ENCODE measurements at regions not wholly inside any gene's neighbourhood (a gene's known extent, or its start where the extent isn't known, plus 50 kb on each side); places are given as distances from the start of the nearest gene placed in this dataset.

- no peak for DNase-seq
Observed at GRCh38 chr14:34032720-34033119, 81.8 kb upstream of the EGLN3 start.

- peak; percentile 92 for DNase-seq
Observed at GRCh38 chr14:34030864-34031263, 80.0 kb upstream of the EGLN3 start.

GRCh38 chr14:34029921-34030334 lies 79.1 kb upstream of the EGLN3 start:
- DNase-seq: no peak

- DNase-seq: no peak
Observed at GRCh38 chr14:34027990-34028495, 77.2 kb upstream of the EGLN3 start.

- DNase-seq: no peak
Observed at GRCh38 chr14:34027130-34027989, 76.5 kb upstream of the EGLN3 start.

- no peak for DNase-seq
Observed at GRCh38 chr14:34025325-34026017, 74.6 kb upstream of the EGLN3 start.

GRCh38 chr14:34024768-34025144 lies 73.9 kb upstream of the EGLN3 start:
- DNase-seq: no peak

GRCh38 chr14:34023824-34024767 lies 73.2 kb upstream of the EGLN3 start:
- peak; percentile 29 for DNase-seq

GRCh38 chr14:34021096-34021495 lies 70.2 kb upstream of the EGLN3 start:
- DNase-seq: no peak

- DNase-seq: no peak
Observed at GRCh38 chr14:34020014-34020413, 69.1 kb upstream of the EGLN3 start.

- DNase-seq: no peak
Observed at GRCh38 chr14:34018564-34019244, 67.8 kb upstream of the EGLN3 start.

GRCh38 chr14:34018125-34018524 lies 67.3 kb upstream of the EGLN3 start:
- DNase-seq: no peak

GRCh38 chr14:34015383-34015782 lies 64.5 kb upstream of the EGLN3 start:
- no peak for DNase-seq

- no peak for DNase-seq
Observed at GRCh38 chr14:34014936-34015335, 64.1 kb upstream of the EGLN3 start.

- DNase-seq: no peak
Observed at GRCh38 chr14:34013721-34014060, 62.8 kb upstream of the EGLN3 start.

GRCh38 chr14:34012978-34013720 lies 62.3 kb upstream of the EGLN3 start:
- no peak for DNase-seq

GRCh38 chr14:34012369-34012768 lies 61.5 kb upstream of the EGLN3 start:
- DNase-seq: no peak

GRCh38 chr14:34009956-34010355 lies 59.1 kb upstream of the EGLN3 start:
- no peak for DNase-seq

- no peak for DNase-seq
Observed at GRCh38 chr14:34007902-34008301, 57.0 kb upstream of the EGLN3 start.

- DNase-seq: no peak
Observed at GRCh38 chr14:34005901-34006300, 55.0 kb upstream of the EGLN3 start.

GRCh38 chr14:34004881-34005280 lies 54.0 kb upstream of the EGLN3 start:
- no peak for DNase-seq

GRCh38 chr14:34003691-34004090 lies 52.8 kb upstream of the EGLN3 start:
- DNase-seq: no peak

All from NCI-H1694 treated with DMSO at 0.1 percent for 48 hours (cell line).